ENCODE measurements at regions not wholly inside any gene's neighbourhood (a gene's known extent, or its start where the extent isn't known, plus 50 kb on each side); places are given as distances from the start of the nearest gene placed in this dataset.
"Not testable (repeated sequence)": the region's sequence is repeated elsewhere in the genome, so short reads cannot be mapped to it uniquely, and the experiment has no call there.

DNA sequence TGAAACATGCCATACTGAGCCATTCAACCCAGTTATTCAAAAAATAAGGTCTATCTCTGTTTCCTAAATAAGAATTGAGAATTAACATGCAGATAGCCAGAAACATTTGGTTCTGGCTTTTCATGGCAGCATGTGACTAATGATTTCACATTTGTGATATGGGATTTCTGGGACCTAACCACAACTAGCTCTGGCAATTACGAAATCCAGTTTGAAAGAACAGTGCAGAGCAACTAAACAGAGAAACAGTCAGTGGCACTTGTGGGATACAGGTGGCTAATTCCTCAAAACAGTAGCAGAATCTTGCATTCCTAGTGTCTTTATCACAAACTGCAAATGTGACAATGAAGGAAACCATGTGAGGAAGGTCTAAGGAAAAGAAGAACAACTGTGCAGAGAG is 637.8 kb upstream of the CHAC2 start:
- in situ Hi-C loops (cut with HindIII; ENCODE audit: low sequenced_read_pairs), result no loop called here

DNA sequence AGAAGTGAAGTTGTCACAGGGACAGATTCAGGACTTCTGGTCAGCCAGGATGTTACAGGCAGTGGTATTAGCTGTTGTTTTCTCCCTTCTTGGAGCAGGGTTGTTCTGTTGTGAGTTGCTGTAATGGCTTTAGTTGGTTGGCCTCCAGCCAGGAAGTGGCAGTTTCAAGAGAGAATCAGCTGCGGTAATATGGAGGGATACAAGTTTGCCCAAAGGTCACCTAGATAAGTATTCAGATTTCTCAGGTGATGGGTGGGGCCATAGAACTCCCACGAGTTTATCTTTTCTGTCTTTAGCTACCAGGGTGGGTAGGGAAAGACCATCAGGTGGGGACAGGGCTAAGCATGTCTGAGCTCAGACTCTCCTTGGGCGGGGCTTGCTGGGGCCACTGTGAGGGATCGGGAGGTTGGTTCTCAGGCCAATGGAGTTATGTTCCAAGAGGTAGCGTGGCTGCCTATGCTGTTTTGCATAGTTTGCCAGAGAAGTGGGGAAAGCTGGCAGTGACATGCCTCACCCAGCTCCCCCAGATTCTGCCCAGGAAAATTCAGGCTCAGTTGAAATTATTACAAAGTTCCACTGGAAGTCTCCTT is 640.4 kb upstream of the CHAC2 start:
- in situ Hi-C loops (cut with HindIII; ENCODE audit: low sequenced_read_pairs), result no loop called here

DNA sequence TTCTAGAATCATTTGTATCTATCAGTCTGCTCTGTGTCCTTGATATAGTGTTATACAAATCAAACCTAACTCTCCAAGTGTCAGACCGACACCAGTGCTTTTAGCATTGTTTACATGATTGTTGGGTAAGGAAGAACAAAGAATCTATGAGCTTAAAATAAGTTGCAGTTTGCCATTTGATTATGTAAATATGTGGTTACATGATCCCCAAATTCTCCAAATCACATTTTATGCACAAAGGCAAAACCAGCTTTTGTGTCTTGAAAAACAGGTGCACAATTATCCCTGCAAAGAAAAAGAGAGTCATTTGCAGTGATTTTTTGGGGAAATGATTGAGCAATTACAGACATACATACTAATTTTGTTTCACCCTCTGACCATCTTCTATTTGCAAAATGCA is 652.6 kb upstream of the CHAC2 start:
- in situ Hi-C loops (cut with HindIII; ENCODE audit: low sequenced_read_pairs), result no loop called here

DNA sequence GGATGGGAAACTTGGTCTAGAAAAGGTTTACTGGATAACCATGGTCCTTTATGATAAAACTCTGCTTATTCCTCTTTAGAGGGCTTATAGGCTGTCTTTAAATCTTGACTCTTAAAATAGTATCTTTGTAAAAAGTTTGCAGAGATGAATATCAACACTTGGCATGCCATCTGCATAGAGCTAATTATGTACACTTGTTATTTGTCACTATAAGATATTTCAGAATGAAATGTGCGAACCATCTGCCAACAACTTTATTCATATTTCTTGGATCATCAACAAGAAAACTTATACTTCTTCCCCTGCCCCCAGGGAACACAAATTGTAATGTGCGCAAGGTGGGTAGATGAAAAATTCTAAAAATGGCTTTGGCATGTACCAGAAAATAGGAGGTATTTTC is 653.0 kb upstream of the CHAC2 start:
- in situ Hi-C loops (cut with HindIII; ENCODE audit: low sequenced_read_pairs), result no loop called here

DNA sequence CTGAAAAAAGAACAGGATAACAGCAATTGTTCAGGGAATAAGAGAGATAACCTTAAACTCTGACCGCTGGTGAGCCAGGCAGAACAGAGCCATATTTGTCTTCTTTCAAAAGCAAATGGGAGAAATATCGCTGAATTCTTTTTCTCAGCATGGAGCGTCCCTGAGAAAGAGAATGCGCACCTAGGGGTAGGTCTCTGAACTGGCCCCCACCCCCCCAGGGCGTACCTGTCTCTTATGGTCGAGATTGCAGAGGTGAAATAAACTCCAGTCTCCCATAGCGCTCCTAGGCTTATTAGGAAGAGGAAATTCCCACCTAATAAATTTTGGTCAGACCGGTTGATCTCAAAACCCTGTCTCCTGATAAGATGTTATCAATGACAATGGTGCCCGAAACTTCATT is 655.2 kb upstream of the CHAC2 start:
- in situ Hi-C loops (cut with HindIII; ENCODE audit: low sequenced_read_pairs), result not testable (repeated sequence)

DNA sequence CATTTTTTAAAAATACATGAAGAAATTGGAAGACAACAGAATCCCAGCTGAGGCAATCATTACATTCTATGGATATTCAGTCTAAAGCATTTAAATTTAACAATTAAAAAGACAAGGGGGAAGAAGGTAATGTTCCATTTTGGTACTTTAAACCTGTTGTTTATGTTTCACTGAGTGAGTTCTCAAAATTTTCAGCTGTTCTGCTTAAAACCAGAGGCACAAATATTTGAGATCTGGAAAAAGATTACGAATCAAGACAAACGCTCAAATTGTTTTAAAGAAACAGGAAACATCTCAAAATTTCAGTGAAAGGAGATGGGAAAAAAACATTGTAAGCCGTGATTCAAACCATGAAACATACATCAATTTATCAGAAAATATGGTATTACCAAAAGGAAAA is 656.2 kb upstream of the CHAC2 start:
- in situ Hi-C loops (cut with HindIII; ENCODE audit: low sequenced_read_pairs), result no loop called here

DNA sequence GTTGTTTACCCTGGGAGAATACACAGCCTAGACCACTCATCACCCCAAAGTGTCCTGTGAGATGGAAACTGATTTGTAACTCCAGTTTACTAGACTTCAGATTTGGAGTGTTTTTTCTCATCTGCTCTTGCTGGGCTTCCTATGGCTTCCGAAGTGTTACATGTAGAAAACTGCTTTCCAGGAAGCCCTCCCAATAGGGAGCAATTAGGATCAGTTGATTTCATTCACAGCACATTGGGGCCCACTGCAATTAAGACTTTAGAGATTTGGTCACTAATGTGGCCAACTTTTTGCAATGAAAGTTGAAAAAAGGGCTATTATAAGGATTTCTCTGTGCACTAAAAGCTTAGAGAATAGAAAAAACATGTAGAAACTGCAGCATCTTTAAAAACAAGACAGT is 656.6 kb upstream of the CHAC2 start:
- in situ Hi-C loops (cut with HindIII; ENCODE audit: low sequenced_read_pairs), result no loop called here

DNA sequence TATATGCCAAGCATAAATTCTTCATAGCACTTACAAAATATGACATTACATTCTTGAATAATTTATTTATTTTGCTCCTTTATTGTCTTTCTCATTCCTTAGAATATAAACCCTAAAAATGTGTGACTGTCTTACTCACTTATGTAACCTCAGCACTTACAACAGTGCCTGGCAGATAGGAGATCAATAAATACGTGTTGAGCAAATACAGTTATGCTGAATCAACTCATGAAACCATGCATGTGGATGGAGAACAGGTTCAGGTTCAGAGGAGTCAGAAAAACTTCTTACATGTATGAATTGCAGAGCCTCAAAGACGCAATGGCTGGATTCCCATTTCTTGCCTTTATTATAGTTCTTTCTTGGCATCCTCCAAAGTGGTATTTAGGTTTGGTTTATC is 659.4 kb upstream of the CHAC2 start:
- in situ Hi-C loops (cut with HindIII; ENCODE audit: low sequenced_read_pairs), result no loop called here

DNA sequence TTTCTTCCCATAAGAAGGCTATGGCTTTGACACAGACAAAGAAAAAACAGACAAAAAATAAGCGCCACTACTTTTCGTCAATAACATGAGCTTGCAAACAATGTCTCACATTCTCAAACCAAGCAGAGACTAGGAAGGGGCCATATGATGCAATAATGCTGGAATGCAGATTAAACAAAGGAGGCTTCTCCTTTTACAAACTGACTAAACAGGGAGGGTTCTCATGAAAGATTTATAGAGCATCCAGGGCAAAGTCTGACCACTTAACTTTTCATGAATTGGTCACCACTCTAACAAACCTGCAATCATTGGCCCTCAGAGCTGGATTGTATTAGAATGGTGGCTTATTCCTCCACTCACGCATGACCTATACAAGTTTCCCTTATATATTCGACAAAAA is 663.3 kb upstream of the CHAC2 start:
- in situ Hi-C loops (cut with HindIII; ENCODE audit: low sequenced_read_pairs), result no loop called here

DNA sequence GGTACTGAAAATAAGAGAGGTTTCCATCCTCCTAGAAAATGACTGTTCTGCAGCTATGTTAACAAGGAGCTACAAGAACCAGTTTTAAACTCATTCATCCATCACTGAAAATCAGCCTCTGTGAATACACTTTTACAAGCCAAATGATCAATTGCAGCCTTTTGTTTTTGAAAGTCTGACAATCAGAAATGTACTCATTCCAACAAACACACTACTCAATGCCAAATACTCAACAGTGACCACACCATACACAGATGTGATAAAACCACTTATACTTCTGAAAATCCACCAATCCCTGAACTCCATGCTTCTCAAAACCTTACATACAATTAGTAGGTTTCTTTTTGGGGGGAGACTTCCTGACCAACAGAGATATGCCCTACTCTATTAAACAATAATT is 663.9 kb upstream of the CHAC2 start:
- in situ Hi-C loops (cut with HindIII; ENCODE audit: low sequenced_read_pairs), result no loop called here

DNA sequence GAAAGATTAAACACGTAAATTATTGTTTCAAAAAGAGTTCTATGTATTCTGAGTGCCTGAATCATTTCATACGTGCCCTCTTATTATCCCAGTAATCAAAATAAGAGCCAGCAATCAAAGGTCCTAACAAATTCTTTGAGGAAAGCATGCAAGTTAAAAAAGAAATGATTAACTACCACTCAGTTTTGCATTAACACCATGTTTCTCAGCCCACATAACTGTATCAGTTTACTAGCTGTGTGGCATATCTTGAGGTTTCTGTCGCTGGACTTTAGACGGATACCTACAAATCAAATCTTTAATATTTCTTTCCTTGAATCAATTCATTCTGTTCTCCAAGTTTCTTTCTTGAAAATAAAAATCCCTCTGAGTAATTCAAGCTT is 668.9 kb upstream of the CHAC2 start:
- in situ Hi-C loops (cut with HindIII; ENCODE audit: low sequenced_read_pairs), result no loop called here

DNA sequence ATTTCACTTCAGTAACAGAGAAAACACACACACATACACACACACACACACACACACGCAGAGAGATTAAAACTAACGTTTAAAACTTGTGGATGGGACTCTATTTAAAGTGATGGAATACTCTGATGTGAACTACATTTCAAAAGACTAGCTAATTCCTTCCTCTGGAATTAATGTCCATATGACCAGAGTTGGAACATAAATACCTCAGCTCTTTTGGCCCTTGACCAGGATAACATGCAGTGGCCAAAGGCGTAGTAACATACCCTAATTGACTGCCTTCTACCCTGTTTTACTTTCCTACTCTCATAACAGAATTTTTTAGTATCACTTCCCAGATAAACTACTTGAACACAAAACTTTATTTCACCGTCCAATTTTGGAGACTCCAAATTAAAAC is 671.3 kb upstream of the CHAC2 start:
- in situ Hi-C loops (cut with HindIII; ENCODE audit: low sequenced_read_pairs), result no loop called here

DNA sequence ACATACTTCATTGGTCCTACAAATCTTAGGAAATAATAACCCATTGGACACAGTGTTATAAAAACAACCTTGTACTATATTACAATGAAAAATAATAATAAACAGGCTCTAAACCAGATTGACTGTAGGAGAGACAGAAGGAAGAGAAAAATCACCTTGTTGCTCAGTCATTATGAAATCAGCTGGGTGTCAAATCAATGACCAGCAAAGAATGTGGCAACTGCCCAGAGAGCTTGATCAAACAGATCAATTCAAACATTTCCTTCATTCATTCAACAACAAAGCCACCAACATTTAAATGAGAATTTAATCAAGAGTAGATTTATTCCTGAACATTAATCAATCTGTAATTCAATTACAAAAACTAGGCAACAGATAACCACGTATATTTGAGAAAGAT is 671.9 kb upstream of the CHAC2 start:
- in situ Hi-C loops (cut with HindIII; ENCODE audit: low sequenced_read_pairs), result no loop called here

DNA sequence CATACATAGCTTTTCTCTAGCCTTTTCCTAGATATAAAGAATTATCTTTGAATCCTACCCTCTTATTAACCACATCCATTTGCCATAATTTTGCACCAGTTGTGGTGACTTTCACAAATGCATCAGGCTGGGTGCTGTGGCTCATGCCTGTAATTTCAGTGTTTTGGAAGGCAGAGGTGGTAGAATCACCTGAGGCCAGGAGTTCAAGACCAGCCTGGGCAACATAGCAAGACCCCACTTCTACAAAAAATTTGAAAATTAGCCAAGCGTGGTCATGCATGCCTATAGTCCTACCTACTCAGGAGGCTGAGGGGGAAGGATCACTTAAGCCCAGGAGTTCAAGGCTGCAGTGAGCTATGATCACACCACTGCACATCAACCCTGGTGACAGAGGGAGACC is 672.4 kb upstream of the CHAC2 start:
- in situ Hi-C loops (cut with HindIII; ENCODE audit: low sequenced_read_pairs), result no loop called here

DNA sequence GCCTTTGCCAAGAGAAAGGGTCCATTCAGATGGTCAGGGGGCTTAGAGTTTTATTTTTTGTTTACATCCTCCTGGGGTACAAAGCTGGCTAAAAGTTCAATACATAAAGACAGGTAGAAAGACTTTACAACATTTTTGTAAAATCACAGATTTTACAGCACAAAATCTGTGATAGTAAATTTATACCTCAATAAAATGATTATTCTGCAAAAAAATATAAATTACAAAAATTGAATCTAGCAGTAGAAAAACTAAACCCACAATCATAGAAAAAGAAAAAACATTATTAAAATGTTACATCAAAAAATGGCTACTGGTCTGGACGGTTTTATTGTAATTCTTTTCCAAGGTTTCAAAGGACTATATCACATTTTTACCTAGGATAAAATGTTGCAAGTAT is 674.2 kb upstream of the CHAC2 start:
- in situ Hi-C loops (cut with HindIII; ENCODE audit: low sequenced_read_pairs), result no loop called here

DNA sequence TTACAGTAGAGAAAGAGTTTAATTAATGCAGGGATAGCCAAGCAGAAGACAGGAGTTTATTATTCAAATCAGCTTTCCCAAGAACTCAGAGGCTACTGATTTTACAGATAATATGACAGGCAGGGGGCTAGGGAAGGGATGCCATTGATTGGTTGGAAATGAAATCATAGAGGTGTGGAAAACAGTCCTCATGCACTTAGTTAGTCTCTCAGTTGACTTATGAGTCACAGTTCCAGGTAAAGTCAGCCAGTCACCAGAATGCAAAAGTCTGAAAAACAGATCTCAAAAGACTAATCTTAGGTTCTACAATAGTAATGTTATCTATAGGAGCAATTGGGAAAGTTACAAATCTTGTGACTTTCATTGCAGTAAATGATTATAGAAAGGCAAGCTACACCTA is 676.4 kb upstream of the CHAC2 start:
- in situ Hi-C loops (cut with HindIII; ENCODE audit: low sequenced_read_pairs), result no loop called here

DNA sequence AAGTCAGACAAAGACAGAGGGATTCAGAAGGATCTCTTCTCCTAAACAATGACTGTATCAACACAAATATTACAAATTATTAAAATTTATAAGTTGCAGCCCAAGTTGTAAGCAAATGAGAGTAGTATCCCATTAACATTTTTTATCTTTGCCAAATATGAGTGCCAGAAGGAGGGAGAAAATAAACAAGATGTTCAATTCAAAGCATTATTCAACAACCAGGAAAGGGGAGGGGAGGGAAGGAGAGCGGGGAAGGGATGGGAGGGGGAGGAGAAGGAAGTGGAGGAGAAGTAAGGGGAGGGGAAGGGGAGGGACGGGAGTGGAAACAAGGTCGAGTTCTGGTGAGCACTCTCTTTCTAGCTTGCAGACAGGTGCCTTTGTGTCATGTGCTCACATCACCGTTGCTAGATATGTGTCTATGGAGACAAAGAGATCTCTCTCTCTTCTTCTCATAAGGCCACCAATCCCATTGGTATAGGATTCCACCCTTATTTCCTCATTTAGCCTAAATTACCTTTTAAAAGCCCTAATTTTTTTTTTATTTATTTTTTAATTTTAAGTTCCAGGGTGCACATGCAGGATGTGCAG is 679.6 kb upstream of the CHAC2 start:
- in situ Hi-C loops (cut with HindIII; ENCODE audit: low sequenced_read_pairs), result no loop called here

DNA sequence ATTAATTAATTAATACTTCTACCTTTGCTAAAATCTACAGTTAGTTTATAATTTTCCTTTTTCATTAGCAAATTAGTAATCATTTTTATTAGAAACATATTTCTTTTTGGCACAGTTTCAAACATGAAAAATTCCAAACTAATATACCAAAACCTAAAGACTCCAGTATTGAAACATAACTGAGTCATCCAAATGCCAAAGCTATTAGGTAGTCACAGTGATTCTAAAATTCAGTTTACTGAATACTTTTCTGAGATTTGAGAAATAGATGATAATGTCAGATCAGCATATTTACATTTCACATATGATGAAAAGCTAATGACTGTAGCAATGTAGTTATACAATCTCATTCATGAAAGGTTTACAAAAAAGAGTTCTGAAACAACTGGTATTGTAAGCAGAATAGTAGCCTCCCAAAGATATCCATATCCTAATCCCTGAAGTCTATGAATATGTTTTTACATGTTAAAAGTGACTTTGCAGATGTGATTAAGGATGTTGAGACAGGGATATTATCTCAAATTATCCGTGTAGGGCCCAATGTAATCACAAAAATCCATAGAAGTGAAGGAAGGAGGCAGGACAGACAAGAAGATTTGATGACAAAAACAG is 680.2 kb upstream of the CHAC2 start:
- in situ Hi-C loops (cut with HindIII; ENCODE audit: low sequenced_read_pairs), result no loop called here

DNA sequence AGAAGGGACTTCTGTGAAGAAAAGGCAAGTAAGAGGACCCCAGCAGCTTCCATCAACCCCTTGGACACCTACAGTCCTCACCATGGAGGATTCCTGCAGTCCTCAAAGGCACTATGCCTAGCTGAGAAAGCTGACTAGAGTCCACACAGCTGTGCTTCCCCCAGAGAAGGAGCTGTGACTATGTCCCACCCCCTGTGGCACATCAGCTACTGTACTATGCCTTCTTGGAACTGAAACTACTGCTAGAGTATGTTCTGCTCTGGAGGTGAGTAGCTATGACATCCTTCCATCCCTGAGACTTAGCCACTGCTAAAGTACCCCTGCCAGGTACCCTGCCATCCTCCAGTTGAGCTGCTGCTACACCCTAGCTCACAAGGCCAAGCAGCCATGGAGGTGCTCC is 690.2 kb upstream of the CHAC2 start:
- in situ Hi-C loops (cut with HindIII; ENCODE audit: low sequenced_read_pairs), result no loop called here

DNA sequence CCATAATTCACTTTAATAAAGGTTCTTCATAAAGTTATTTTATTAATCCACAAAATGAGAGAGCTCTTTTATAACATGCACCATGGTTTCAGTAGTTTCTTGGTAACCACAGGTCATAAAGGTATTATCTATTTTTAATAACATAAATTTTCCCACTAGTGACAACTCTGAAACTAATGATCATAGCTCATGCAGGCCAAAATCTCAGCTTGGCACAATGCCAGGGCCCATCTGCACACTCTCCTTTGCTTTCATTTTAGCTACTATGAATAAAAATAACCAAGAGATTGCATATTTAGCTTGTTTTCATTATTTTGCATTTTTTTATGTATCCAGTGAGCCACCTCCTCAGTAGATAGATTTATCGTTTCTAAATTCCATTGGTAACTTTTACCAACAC is 691.8 kb upstream of the CHAC2 start:
- in situ Hi-C loops (cut with HindIII; ENCODE audit: low sequenced_read_pairs), result no loop called here

DNA sequence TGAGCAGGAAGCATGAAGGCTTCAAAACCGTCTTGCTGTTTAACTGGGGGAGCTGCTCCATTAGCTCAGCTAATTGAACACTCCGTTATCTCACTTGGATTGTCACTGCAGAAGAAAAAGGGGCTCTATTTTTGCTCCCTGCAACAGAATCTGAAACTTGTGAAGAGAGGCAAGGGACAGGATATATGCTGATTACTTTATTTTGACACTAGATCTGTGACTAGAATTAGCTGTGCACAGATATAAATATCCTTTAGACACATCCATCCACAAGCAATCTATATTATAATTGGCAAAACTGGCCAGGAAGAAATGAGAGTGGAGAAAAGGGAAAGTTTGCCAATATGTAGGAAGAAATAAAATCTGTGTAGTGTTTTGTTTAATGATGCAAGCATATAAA is 700.1 kb upstream of the CHAC2 start:
- in situ Hi-C loops (cut with HindIII; ENCODE audit: low sequenced_read_pairs), result no loop called here

DNA sequence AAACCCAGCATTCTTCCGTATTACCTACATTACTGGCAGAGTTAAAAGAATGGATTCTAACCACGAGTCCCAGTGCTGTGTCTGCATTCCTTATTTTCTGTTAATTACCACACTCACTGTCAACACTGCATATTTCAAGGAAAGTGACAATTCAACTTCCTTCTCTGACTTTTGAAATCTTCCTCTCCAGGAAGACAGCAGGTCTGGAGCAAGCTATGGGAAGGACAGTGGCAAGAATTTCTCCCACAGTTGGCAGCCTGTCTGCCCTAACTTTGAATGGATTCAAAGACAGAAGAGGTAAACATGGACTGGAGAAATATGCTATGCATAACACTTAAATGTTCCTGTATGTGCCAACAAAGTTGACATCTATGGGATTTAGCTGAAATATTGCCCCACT is 700.5 kb upstream of the CHAC2 start:
- in situ Hi-C loops (cut with HindIII; ENCODE audit: low sequenced_read_pairs), result no loop called here

DNA sequence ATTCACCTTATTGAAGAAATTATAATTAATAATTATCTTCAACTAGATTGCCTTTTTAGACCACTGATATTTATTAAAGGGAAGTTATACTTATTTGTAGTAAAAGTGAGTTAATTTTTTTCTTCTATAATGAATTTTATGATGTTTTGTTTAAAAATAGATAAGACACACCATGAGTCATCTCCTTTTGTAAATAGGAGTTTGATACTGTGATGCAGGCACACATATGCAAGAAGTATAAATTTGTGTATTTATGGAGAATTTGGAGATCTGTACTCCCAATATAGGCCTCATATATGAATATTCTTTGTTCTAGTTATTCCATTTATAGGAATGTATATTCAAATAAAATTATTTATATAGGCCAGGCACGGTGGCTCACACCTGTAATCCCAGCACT is 703.5 kb upstream of the CHAC2 start:
- in situ Hi-C loops (cut with HindIII; ENCODE audit: low sequenced_read_pairs), result no loop called here
